ENCODE measurements at regions not wholly inside any gene's neighbourhood (a gene's known extent, or its start where the extent isn't known, plus 50 kb on each side); places are given as distances from the start of the nearest gene placed in this dataset.

- Histone ChIP-seq H3K36me3 (ENCODE audit: insufficient read depth, low read length) (no peaks in the 10 kb centered on the region), H3K4me1 (ENCODE audit: insufficient read depth, low read length) (no peaks in the 10 kb centered on the region), H3K27ac (ENCODE audit: low read depth in 1 of 2, low read length in 2 of 2) (no peak overlapping the region), H3K4me3 (ENCODE audit: low read length) (no peak overlapping the region), H3K9me3 (ENCODE audit: control insufficient read depth in 1 of 2, insufficient read depth in 1 of 2, low read length in 2 of 2) (no peaks in the 10 kb centered on the region), H3K27me3 (ENCODE audit: control insufficient read depth in 1 of 2, insufficient read depth in 2 of 2, low read length in 2 of 2) (no peaks in the 10 kb centered on the region)
- intact Hi-C loops (cut with DNase I, micrococcal nuclease) = no loop called here
- peaks cover 16% of the 10 kb centered on the region for H3K27me3 Mint-ChIP-seq
- H3K4me1 Mint-ChIP-seq (ENCODE audit: low read depth) = no peaks in the 10 kb centered on the region
- no peaks in the 10 kb centered on the region for H3K9me3 Mint-ChIP-seq
- no peak overlapping the region for H3K27ac Mint-ChIP-seq
- H3K36me3 Mint-ChIP-seq (ENCODE audit: low read depth) = no peaks in the 10 kb centered on the region
- ChIA-PET POLR2A (no interaction called here), CTCF (no interaction called here)
- no peak for ATAC-seq (ENCODE audit: poor library complexity)
- no peak overlapping the region for H3K4me3 Mint-ChIP-seq
- no peak for TF ChIP-seq CTCF (IDR thresholded peaks at IDR 0.05)
- no peak for DNase-seq
These were observed 74.8 kb upstream of the NECTIN1 start for GRCh38 chr11:119803726-119804294.

- Mint-ChIP-seq H3K27me3 (peaks cover 18% of the 10 kb centered on the region), H3K4me3 (no peak overlapping the region), H3K9me3 (no peaks in the 10 kb centered on the region), H3K4me1 (ENCODE audit: low read depth) (no peaks in the 10 kb centered on the region), H3K36me3 (ENCODE audit: low read depth) (no peaks in the 10 kb centered on the region), H3K27ac (no peak overlapping the region)
- no peak for TF ChIP-seq CTCF (IDR thresholded peaks at IDR 0.05)
- Histone ChIP-seq H3K27me3 (ENCODE audit: control insufficient read depth in 1 of 2, insufficient read depth in 2 of 2, low read length in 2 of 2) (no peaks in the 10 kb centered on the region), H3K9me3 (ENCODE audit: control insufficient read depth in 1 of 2, insufficient read depth in 1 of 2, low read length in 2 of 2) (no peaks in the 10 kb centered on the region), H3K4me1 (ENCODE audit: insufficient read depth, low read length) (no peaks in the 10 kb centered on the region), H3K4me3 (ENCODE audit: low read length) (no peak overlapping the region), H3K27ac (ENCODE audit: low read depth in 1 of 2, low read length in 2 of 2) (no peak overlapping the region), H3K36me3 (ENCODE audit: insufficient read depth, low read length) (no peaks in the 10 kb centered on the region)
- intact Hi-C loops (cut with DNase I, micrococcal nuclease) = no loop called here
- DNase-seq (no peak), ATAC-seq (ENCODE audit: poor library complexity) (no peak)
- ChIA-PET CTCF (no interaction called here), POLR2A (no interaction called here)
These were observed 74.1 kb upstream of the NECTIN1 start for GRCh38 chr11:119803139-119803538.

GRCh38 chr11:119802670-119803069, 73.7 kb upstream of the NECTIN1 start:
- Mint-ChIP-seq H3K27me3 (peaks cover 19% of the 10 kb centered on the region), H3K4me3 (no peak overlapping the region), H3K27ac (no peak overlapping the region), H3K9me3 (no peaks in the 10 kb centered on the region), H3K36me3 (ENCODE audit: low read depth) (no peaks in the 10 kb centered on the region), H3K4me1 (ENCODE audit: low read depth) (no peaks in the 10 kb centered on the region)
- POLR2A ChIA-PET = no interaction called here
- Histone ChIP-seq H3K9me3 (ENCODE audit: control insufficient read depth in 1 of 2, insufficient read depth in 1 of 2, low read length in 2 of 2) (no peaks in the 10 kb centered on the region), H3K27ac (ENCODE audit: low read depth in 1 of 2, low read length in 2 of 2) (no peak overlapping the region), H3K36me3 (ENCODE audit: insufficient read depth, low read length) (no peaks in the 10 kb centered on the region), H3K27me3 (ENCODE audit: control insufficient read depth in 1 of 2, insufficient read depth in 2 of 2, low read length in 2 of 2) (no peaks in the 10 kb centered on the region), H3K4me3 (ENCODE audit: low read length) (no peak overlapping the region), H3K4me1 (ENCODE audit: insufficient read depth, low read length) (no peaks in the 10 kb centered on the region)
- intact Hi-C loops (cut with DNase I, micrococcal nuclease) = no loop called here
- CTCF ChIA-PET = no interaction called here
- no peak for TF ChIP-seq CTCF (IDR thresholded peaks at IDR 0.05)
- DNase-seq (no peak), ATAC-seq (ENCODE audit: poor library complexity) (no peak)
